OCI-LY3 (cell line): ENCODE measurements at regions not wholly inside any gene's neighbourhood (a gene's known extent, or its start where the extent isn't known, plus 50 kb on each side); places are given as distances from the start of the nearest gene placed in this dataset.

ENCODE experiments used
- H2AFZ ChIP-seq: fragments of 200-600, 300-600 bp; shearing (Covaris generic); 2 replicates; pipeline ENCODE4 v1.6.0; 2014; ENCODE audit warnings: antibody characterized with exemption, low read depth, low read length
- H3K27ac ChIP-seq: fragments of 200-600, 300-600 bp; sonication (generic); 2 replicates; pipeline ENCODE4 v1.5.1; 2014; ENCODE audit warnings: mild to moderate bottlenecking, low read length, moderate library complexity, mixed read lengths
- H3K27me3 ChIP-seq: fragments of 200-600, 300-600 bp; sonication (generic); 2 replicates; pipeline ENCODE4 v1.6.1; 2014; ENCODE audit warnings: low read depth, low read length, mixed read lengths
- H3K36me3 ChIP-seq: fragments of 200-600, 300-600 bp; sonication (generic); replicated peaks from 2 replicates; pipeline ENCODE3; 2014; ENCODE audit warnings: low read depth, low read length, mixed read lengths
- H3K4me1 ChIP-seq: fragments of 300-600, 200-600 bp; sonication (generic); 2 replicates; pipeline ENCODE4 v1.6.1; 2014; ENCODE audit warnings: low read length, mixed read lengths
- H3K4me2 ChIP-seq: fragments of 200-600, 300-600 bp; sonication (generic); 2 replicates; pipeline ENCODE4 v1.6.1; 2014; ENCODE audit warnings: low read length, mixed read lengths
- H3K4me3 ChIP-seq: fragments of 300-600, 200-600 bp; sonication (generic); 2 replicates; pipeline ENCODE4 v1.5.1; 2014; ENCODE audit warnings: antibody characterized with exemption, mild to moderate bottlenecking, low read length, moderate library complexity
- H3K79me2 ChIP-seq: fragments of 300-600, 200-600 bp; shearing (Covaris generic); 2 replicates; pipeline ENCODE4 v1.6.1; 2014; ENCODE audit warnings: mild to moderate bottlenecking, low read length, mixed read lengths
- H3K9ac ChIP-seq: fragments of 300-600, 200-600 bp; shearing (Covaris generic); 2 replicates; pipeline ENCODE4 v1.6.0; 2014; ENCODE audit warnings: mild to moderate bottlenecking, low read length, moderate library complexity
- H3K9me3 ChIP-seq: fragments of 200-600, 300-600 bp; shearing (Covaris generic); 2 replicates; pipeline ENCODE4 v1.6.1; 2014; ENCODE audit warnings: low read length, mixed read lengths; ENCODE audit not compliant: insufficient read depth
- H4K20me1 ChIP-seq: fragments of 200-600, 300-600 bp; sonication (generic); 2 replicates; pipeline ENCODE4 v1.6.1; 2016; ENCODE audit warnings: low read length, mixed read lengths; ENCODE audit not compliant: insufficient read depth
- CTCF ChIP-seq: fragments of 200-600, 300-600 bp; sonication (generic); IDR thresholded peaks from 2 replicates; pipeline ENCODE4 v1.5.1; 2014; ENCODE audit warnings: antibody characterized with exemption, low read length, low read depth
- EZH2phosphoT487 ChIP-seq: fragments of 200-600 bp; shearing (Covaris generic); IDR thresholded peaks from 2 replicates; pipeline ENCODE4 v1.6.1; 2018; ENCODE audit warnings: antibody characterized with exemption, mixed run types, low read depth

DNA sequence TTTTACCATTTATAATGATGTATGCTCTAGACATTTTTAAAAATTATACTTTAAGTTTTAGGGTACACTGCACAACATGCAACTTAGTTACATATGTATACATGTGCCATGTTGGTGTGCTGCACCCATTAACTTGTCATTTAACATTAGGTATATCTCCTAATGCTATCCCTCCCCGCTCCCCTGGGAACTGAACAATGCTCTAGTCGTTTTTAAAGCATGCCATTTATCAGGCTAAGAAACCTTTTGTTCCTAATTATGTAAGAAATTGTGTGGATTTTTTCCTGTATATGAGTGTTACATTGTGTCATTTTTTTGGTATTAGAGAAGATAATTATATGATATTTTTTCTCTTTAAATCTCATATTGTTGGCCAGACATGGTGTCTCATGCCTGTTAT lies 72.8 kb upstream of the SGCD start:
- no peaks in the 10 kb centered on the region for H3K27me3 ChIP-seq
- no peaks in the 10 kb centered on the region for H3K79me2 ChIP-seq

GRCh38 chr5:156256642-156257041 lies 70.3 kb upstream of the SGCD start:
- Histone ChIP-seq H3K4me1 (no peaks in the 10 kb centered on the region), H3K36me3 (no peaks in the 10 kb centered on the region), H3K4me3 (no peak overlapping the region), H3K4me2 (no peak overlapping the region), H3K27ac (no peak overlapping the region), H3K9ac (no peak overlapping the region), H4K20me1 (no peaks in the 10 kb centered on the region), H3K9me3 (no peaks in the 10 kb centered on the region), H3K79me2 (no peaks in the 10 kb centered on the region), H3K27me3 (no peaks in the 10 kb centered on the region), H2AFZ (no peak overlapping the region)
- TF ChIP-seq CTCF (no peak), EZH2phosphoT487 (no peak)

More for the DNA sequence above, 72.8 kb upstream of the SGCD start:
- no peak for TF ChIP-seq EZH2phosphoT487
- TF ChIP-seq CTCF = no peak
- H3K4me2 ChIP-seq = no peak overlapping the region
- no peak overlapping the region for H3K4me3 ChIP-seq
- no peak overlapping the region for H2AFZ ChIP-seq
- H3K36me3 ChIP-seq = no peaks in the 10 kb centered on the region
- H4K20me1 ChIP-seq = no peaks in the 10 kb centered on the region
- no peak overlapping the region for H3K9ac ChIP-seq
- H3K9me3 ChIP-seq = no peaks in the 10 kb centered on the region
- no peaks in the 10 kb centered on the region for H3K4me1 ChIP-seq
- no peak overlapping the region for H3K27ac ChIP-seq

- no peaks in the 10 kb centered on the region for H3K36me3 ChIP-seq
- H3K9ac ChIP-seq = no peak overlapping the region
- H3K4me3 ChIP-seq = no peak overlapping the region
- H4K20me1 ChIP-seq = no peaks in the 10 kb centered on the region
- H3K27me3 ChIP-seq = no peaks in the 10 kb centered on the region
- no peak overlapping the region for H2AFZ ChIP-seq
- no peaks in the 10 kb centered on the region for H3K9me3 ChIP-seq
- TF ChIP-seq CTCF (no peak), EZH2phosphoT487 (no peak)
- no peaks in the 10 kb centered on the region for H3K4me1 ChIP-seq
- H3K4me2 ChIP-seq = no peak overlapping the region
- no peaks in the 10 kb centered on the region for H3K79me2 ChIP-seq
- no peak overlapping the region for H3K27ac ChIP-seq
These were observed 68.0 kb upstream of the SGCD start for GRCh38 chr5:156258934-156259333.

GRCh38 chr5:156259618-156260017 lies 67.3 kb upstream of the SGCD start:
- Histone ChIP-seq H2AFZ (no peak overlapping the region), H3K36me3 (no peaks in the 10 kb centered on the region), H3K9me3 (no peaks in the 10 kb centered on the region), H3K27ac (no peak overlapping the region), H3K79me2 (no peaks in the 10 kb centered on the region), H3K4me2 (no peak overlapping the region), H3K4me1 (no peaks in the 10 kb centered on the region), H3K9ac (no peak overlapping the region), H3K27me3 (no peaks in the 10 kb centered on the region), H3K4me3 (no peak overlapping the region), H4K20me1 (no peaks in the 10 kb centered on the region)
- TF ChIP-seq CTCF (no peak), EZH2phosphoT487 (no peak)
